Coronary artery (tissue), 2 donors: ENCODE measurements at regions not wholly inside any gene's neighbourhood (a gene's known extent, or its start where the extent isn't known, plus 50 kb on each side); places are given as distances from the start of the nearest gene placed in this dataset.

ENCODE experiments used
- DNase-seq: peaks from one replicate; pipeline ENCODE4 v3.0.0-alpha.2; 2017; ENCODE audit warnings: low spot score
- H3K27ac ChIP-seq, 2 donors: fragments of 200-600 bp; sonication (generic); one replicate each; pipeline ENCODE4 v1.5.1; 2016 to 2019
- H3K4me3 ChIP-seq: fragments of 200-600 bp; sonication (generic); 2 replicates; pipeline ENCODE4 v1.5.1; 2016; ENCODE audit warnings: mild to moderate bottlenecking, moderate library complexity
- CTCF ChIP-seq: fragments of 200-600 bp; sonication (generic); IDR thresholded peaks from one replicate; pipeline ENCODE4 v1.5.1; 2019; ENCODE audit warnings: antibody characterized with exemption

GRCh38 chr5:135279328-135279727, 119.7 kb downstream of the MACROH2A1 start:
- no peak for DNase-seq
- H3K27ac ChIP-seq = no peak overlapping the region
- TF ChIP-seq CTCF = no peak
- no peak overlapping the region for H3K4me3 ChIP-seq

GRCh38 chr5:135276151-135276550, 122.9 kb downstream of the MACROH2A1 start:
- no peak for DNase-seq
- no peak overlapping the region for H3K27ac ChIP-seq
- H3K4me3 ChIP-seq = no peak overlapping the region
- TF ChIP-seq CTCF = no peak

- no peak for DNase-seq
- no peak for TF ChIP-seq CTCF
- H3K27ac ChIP-seq = no peak overlapping the region
- H3K4me3 ChIP-seq = no peak overlapping the region
Measured at GRCh38 chr5:135273212-135273611, 125.8 kb downstream of the MACROH2A1 start.

- H3K4me3 ChIP-seq = no peak overlapping the region
- no peak for TF ChIP-seq CTCF
- H3K27ac ChIP-seq = no peak overlapping the region
- no peak for DNase-seq
Measured at GRCh38 chr5:135272311-135272805, 126.7 kb downstream of the MACROH2A1 start.

- TF ChIP-seq CTCF = no peak
- DNase-seq = no peak
- Histone ChIP-seq H3K4me3 (no peak overlapping the region), H3K27ac (no peak overlapping the region)
Measured at GRCh38 chr5:135271533-135272310, 127.3 kb downstream of the MACROH2A1 start.

- Histone ChIP-seq H3K4me3 (no peak overlapping the region), H3K27ac (peak overlapping the region; percentile 48 to 72)
- no peak for TF ChIP-seq CTCF
- DNase-seq = no peak
Measured at GRCh38 chr5:135269931-135270421, 129.1 kb downstream of the MACROH2A1 start.

- DNase-seq = no peak
- no peak for TF ChIP-seq CTCF
- H3K27ac ChIP-seq = peak overlapping the region; percentile 48 to 72
- H3K4me3 ChIP-seq = no peak overlapping the region
Measured at GRCh38 chr5:135269199-135269598, 129.8 kb downstream of the MACROH2A1 start.
